H1 (cell line): ENCODE measurements at regions not wholly inside any gene's neighbourhood (a gene's known extent, or its start where the extent isn't known, plus 50 kb on each side); places are given as distances from the start of the nearest gene placed in this dataset.

Experiments used
- CTCF ChIA-PET: fragments of 300-600 bp; sonication (Branson Sonifier 250); formaldehyde crosslinking; loops from one replicate; lab custom pipeline; 2021; ENCODE audit not compliant: partially characterized antibody; lab: Charles Lee
- POLR2A ChIA-PET: fragments of 300-600 bp; sonication (Branson Sonifier 250); formaldehyde crosslinking; loops from one replicate; lab custom pipeline; 2021; ENCODE audit warnings: inconsistent platforms; ENCODE audit not compliant: partially characterized antibody; lab: Charles Lee
- DNase-seq, 2 experiments: peaks; one replicate each; pipeline versions ENCODE4 v3.0.0 to v3.0.0-alpha.2; 2010 to 2022; ENCODE audit warnings: low spot score in 2 of 2, low read depth in 1 of 2, mixed read lengths in 1 of 2
- FAIRE-seq: peaks from 2 replicates; lab custom pipeline; 2011; peaks lifted over from hg19 to GRCh38; lab: Jason Lieb, UNC
- H2AFZ ChIP-seq: 2 replicates; pipeline ENCODE4 v1.8.1; 2012; ENCODE audit warnings: low read length, inconsistent platforms
- H2AK5ac ChIP-seq: 2 replicates; pipeline ENCODE4 v1.6.1; 2013; ENCODE audit warnings: low read depth, low read length
- H2BK120ac ChIP-seq: replicated peaks from 2 replicates; pipeline ENCODE3; 2013; ENCODE audit warnings: low read depth, low read length, inconsistent platforms
- H2BK12ac ChIP-seq: 2 replicates; pipeline ENCODE4 v1.6.1; 2013; ENCODE audit warnings: low read depth, low read length
- H2BK15ac ChIP-seq: 2 replicates; pipeline ENCODE4 v1.6.1; 2013; ENCODE audit warnings: low read length
- H2BK20ac ChIP-seq: 2 replicates; pipeline ENCODE4 v1.6.1; 2013; ENCODE audit warnings: low read length
- H2BK5ac ChIP-seq: 2 replicates; pipeline ENCODE4 v1.6.1; 2013; ENCODE audit warnings: low read depth, low read length
- H3K14ac ChIP-seq: 2 replicates; pipeline ENCODE4 v1.6.1; 2013; ENCODE audit warnings: inconsistent platforms; ENCODE audit not compliant: insufficient read length
- H3K18ac ChIP-seq: 2 replicates; pipeline ENCODE4 v1.6.1; 2013; ENCODE audit warnings: low read length; ENCODE audit errors: extremely low read depth
- H3K23ac ChIP-seq: 2 replicates; pipeline ENCODE4 v1.6.1; 2013; ENCODE audit warnings: inconsistent platforms; ENCODE audit not compliant: insufficient read length
- H3K23me2 ChIP-seq: 2 replicates; pipeline ENCODE4 v1.6.1; 2013; ENCODE audit warnings: low read depth, low read length
- H3K27ac ChIP-seq: 2 replicates; pipeline ENCODE4 v1.6.1; 2011; ENCODE audit warnings: low read depth, low read length, inconsistent platforms
- H3K27me3 ChIP-seq, 4 experiments: replicated peaks in 1 of 4; 1 replicate in 1 of 4; 2 replicates in 3 of 4; pipeline versions ENCODE4 v1.6.1 to v1.8.1; 2011 to 2013; ENCODE audit warnings: low read length in 3 of 4, mild to moderate bottlenecking in 3 of 4, inconsistent platforms in 2 of 4, mixed read lengths in 2 of 4, moderate library complexity in 1 of 4; ENCODE audit not compliant: control insufficient read depth in 3 of 4, insufficient read depth in 3 of 4; ENCODE audit errors: extremely low read depth in 1 of 4
- H3K36me3 ChIP-seq, 4 experiments: 2 replicates each; pipeline versions ENCODE4 v1.6.1 to v1.8.1; 2011 to 2013; ENCODE audit warnings: mild to moderate bottlenecking in 4 of 4, low read length in 3 of 4, moderate library complexity in 2 of 4, control low read depth in 1 of 4, inconsistent platforms in 1 of 4; ENCODE audit not compliant: insufficient read depth in 4 of 4, control insufficient read depth in 2 of 4
- H3K4ac ChIP-seq: replicated peaks from 2 replicates; pipeline ENCODE3; 2013; ENCODE audit warnings: low read length, low read depth, mixed read lengths, inconsistent platforms; ENCODE audit not compliant: insufficient read length
- H3K4me1 ChIP-seq, 4 experiments: replicated peaks in 1 of 4; 1 replicate in 1 of 4; 2 replicates in 3 of 4; pipeline versions ENCODE4 v1.6.1 to v1.8.1; 2011 to 2013; ENCODE audit warnings: low read length in 3 of 4, inconsistent platforms in 2 of 4, mixed read lengths in 1 of 4; ENCODE audit not compliant: insufficient read depth in 4 of 4, control insufficient read depth in 3 of 4
- H3K4me2 ChIP-seq, 2 experiments: 2 replicates each; pipeline versions ENCODE4 v1.6.1 to v1.8.1; 2011 to 2013; ENCODE audit warnings: low read depth in 2 of 2, low read length in 2 of 2, control low read depth in 1 of 2, inconsistent platforms in 1 of 2, mild to moderate bottlenecking in 1 of 2; ENCODE audit not compliant: insufficient read depth in 1 of 2
- H3K4me3 ChIP-seq, 4 experiments: fragments of 200-600, 300-600 bp in 1 of 4; sonication (generic), shearing (Covaris generic), sonication (Bioruptor Twin) in 1 of 4; 2 replicates each; pipeline versions ENCODE4 v1.5.1 to v1.8.1; 2011 to 2016; ENCODE audit warnings: low read length in 4 of 4, low read depth in 3 of 4, control low read depth in 2 of 4, inconsistent platforms in 2 of 4, mild to moderate bottlenecking in 2 of 4, mixed read lengths in 1 of 4, moderate library complexity in 1 of 4; ENCODE audit not compliant: insufficient read depth in 2 of 4; ENCODE audit errors: extremely low read depth in 1 of 4
- H3K56ac ChIP-seq: replicated peaks from 2 replicates; pipeline ENCODE3; 2013; ENCODE audit warnings: low read depth, mild to moderate bottlenecking, mixed read lengths, low read length, inconsistent platforms; ENCODE audit not compliant: insufficient read length
- H3K79me1 ChIP-seq: 2 replicates; pipeline ENCODE4 v1.6.1; 2013; ENCODE audit warnings: low read depth, low read length, control low read depth
- H3K79me2 ChIP-seq, 2 experiments: 2 replicates each; pipeline versions ENCODE4 v1.6.1 to v1.8.1; 2012 to 2013; ENCODE audit warnings: low read length in 2 of 2, mild to moderate bottlenecking in 2 of 2, inconsistent platforms in 1 of 2; ENCODE audit not compliant: insufficient read depth in 2 of 2, control insufficient read depth in 1 of 2
- H3K9ac ChIP-seq, 4 experiments: replicated peaks in 1 of 4; 1 replicate in 1 of 4; 2 replicates in 3 of 4; pipeline versions ENCODE4 v1.6.1 to v1.8.1; 2011 to 2013; ENCODE audit warnings: low read depth in 3 of 4, low read length in 3 of 4, control low read depth in 2 of 4, mild to moderate bottlenecking in 2 of 4, moderate library complexity in 2 of 4, inconsistent platforms in 1 of 4; ENCODE audit errors: extremely low read depth in 1 of 4
- H3K9me3 ChIP-seq, 2 experiments: 2 replicates each; pipeline versions ENCODE4 v1.6.1 to v1.8.1; 2012 to 2013; ENCODE audit warnings: mild to moderate bottlenecking in 2 of 2, moderate library complexity in 2 of 2, control low read depth in 1 of 2, inconsistent platforms in 1 of 2, low read depth in 1 of 2, low read length in 1 of 2, mixed read lengths in 1 of 2; ENCODE audit not compliant: insufficient read depth in 2 of 2
- H4K20me1 ChIP-seq, 2 experiments: replicated peaks in 1 of 2; 2 replicates each; pipeline versions ENCODE3 to v1.8.1; 2011 to 2013; ENCODE audit warnings: inconsistent platforms in 2 of 2, low read length in 2 of 2, mild to moderate bottlenecking in 1 of 2; ENCODE audit not compliant: insufficient read depth in 2 of 2, control insufficient read depth in 1 of 2
- H4K5ac ChIP-seq: 2 replicates; pipeline ENCODE4 v1.6.1; 2013; ENCODE audit warnings: low read length, low read depth, mixed read lengths, inconsistent platforms; ENCODE audit not compliant: insufficient read length
- H4K8ac ChIP-seq: 2 replicates; pipeline ENCODE4 v1.8.0; 2013; ENCODE audit warnings: mild to moderate bottlenecking, moderate library complexity, low read length, inconsistent platforms; ENCODE audit not compliant: insufficient read depth; ENCODE audit errors: extremely low read depth
- H4K91ac ChIP-seq: replicated peaks from 2 replicates; pipeline ENCODE3; 2013; ENCODE audit warnings: low read length, mixed read lengths, inconsistent platforms; ENCODE audit not compliant: insufficient read length
- BACH1 ChIP-seq: IDR thresholded peaks from 2 replicates; pipeline ENCODE4 v1.6.1; 2012; ENCODE audit warnings: low read length, improper control_type of control experiment
- CHD1 ChIP-seq: IDR thresholded peaks from 2 replicates; pipeline ENCODE4 v1.6.1; 2012; ENCODE audit warnings: low read depth, low read length, improper control_type of control experiment
- CTBP2 ChIP-seq: IDR thresholded peaks from 2 replicates; pipeline ENCODE4 v1.7.0; 2011; ENCODE audit warnings: borderline replicate concordance, mild to moderate bottlenecking, moderate library complexity, mixed read lengths, low read length; ENCODE audit not compliant: insufficient read depth, insufficient read length
- EP300 ChIP-seq, 2 experiments: IDR thresholded peaks; 1 replicate in 1 of 2; 2 replicates in 1 of 2; pipeline ENCODE4 v1.6.1; 2011 to 2012; ENCODE audit warnings: low read depth in 2 of 2, low read length in 2 of 2, mild to moderate bottlenecking in 2 of 2, borderline replicate concordance in 1 of 2, inconsistent platforms in 1 of 2, moderate library complexity in 1 of 2
- FOSL1 ChIP-seq: IDR thresholded peaks from 2 replicates; pipeline ENCODE4 v1.6.1; 2011; ENCODE audit warnings: mild to moderate bottlenecking, low read depth, low read length, moderate library complexity; ENCODE audit not compliant: insufficient read depth
- KDM4A ChIP-seq: IDR thresholded peaks from one replicate; pipeline ENCODE4 v1.7.1; 2012; ENCODE audit warnings: low read depth, mild to moderate bottlenecking, moderate library complexity, low read length, inconsistent platforms; ENCODE audit not compliant: severe bottlenecking
- NANOG ChIP-seq: IDR thresholded peaks from 2 replicates; pipeline ENCODE4 v1.6.1; 2011; ENCODE audit warnings: low read length, low read depth, mild to moderate bottlenecking, inconsistent platforms; ENCODE audit not compliant: insufficient read depth, poor library complexity, severe bottlenecking
- POLR2A ChIP-seq, 2 experiments: IDR thresholded peaks; 1 replicate in 1 of 2; 2 replicates in 1 of 2; pipeline ENCODE4 v1.6.1; 2011; ENCODE audit warnings: low read depth in 2 of 2, low read length in 2 of 2, mild to moderate bottlenecking in 2 of 2; ENCODE audit errors: control extremely low read depth in 1 of 2
- RAD21 ChIP-seq, 2 experiments: IDR thresholded peaks in 1 of 2; conservative IDR thresholded peaks in 1 of 2; 2 replicates each; pipeline ENCODE4 v1.6.1; 2011; ENCODE audit warnings: low read depth in 2 of 2, low read length in 2 of 2, improper control_type of control experiment in 1 of 2, inconsistent platforms in 1 of 2, mild to moderate bottlenecking in 1 of 2, moderate library complexity in 1 of 2
- RFX5 ChIP-seq: IDR thresholded peaks from 2 replicates; pipeline ENCODE4 v1.6.1; 2011; ENCODE audit warnings: low read depth, low read length, improper control_type of control experiment, borderline replicate concordance
- SIRT6 ChIP-seq: IDR thresholded peaks from one replicate; pipeline ENCODE4 v1.7.1; 2012; ENCODE audit warnings: low read length, inconsistent platforms
- SUZ12 ChIP-seq: fragments of 200-600 bp; sonication (generic); IDR thresholded peaks from 2 replicates; pipeline ENCODE4 v1.6.1; 2012; ENCODE audit warnings: mild to moderate bottlenecking, inconsistent platforms, low read length, moderate library complexity, mixed read lengths
- TBP ChIP-seq: IDR thresholded peaks from 2 replicates; pipeline ENCODE4 v1.6.1; 2011; ENCODE audit warnings: low read depth, low read length, improper control_type of control experiment
- WGBS, 2 experiments: shearing (Covaris generic) in 1 of 2; methylation state at CpG; one replicate each; pipeline versions ENCODE4 v1.1.6 to v1.1.7; 2013 to 2015; ENCODE audit warnings: low lambda C conversion rate in 2 of 2, mixed read lengths in 2 of 2, inconsistent platforms in 1 of 2, low coverage in 1 of 2, missing lambda C conversion rate in 1 of 2; ENCODE audit not compliant: insufficient replicate concordance in 2 of 2, insufficient coverage in 1 of 2, insufficient read length in 1 of 2; ENCODE audit errors: extremely low coverage in 1 of 2, missing lambda C conversion rate in 1 of 2; 5-methylcytosine and 5-hydroxymethylcytosine counted together

- H3K36me3 ChIP-seq = no peaks in the 10 kb centered on the region
- no peak overlapping the region for H4K91ac ChIP-seq
- H4K5ac ChIP-seq = no peak overlapping the region
- no peaks in the 10 kb centered on the region for H4K20me1 ChIP-seq
- H2BK120ac ChIP-seq = no peak overlapping the region
- no peak overlapping the region for H3K4ac ChIP-seq
- no peaks in the 10 kb centered on the region for H3K27me3 ChIP-seq
- H3K4me2 ChIP-seq = no peak overlapping the region
- CTCF ChIA-PET = interaction anchor here (0.6 kb wide), 1 partner anchor 431 kb away, joined by 3 read pairs; no protein-coding TSS in a partner anchor
- H3K79me2 ChIP-seq = no peaks in the 10 kb centered on the region
- 92% methylated on average over 6 of the region's 6 CpGs; no CpG with 5 or more reads in 1 of the 2 experiments for WGBS, 2 experiments
- no peak overlapping the region for H3K56ac ChIP-seq
- no peak overlapping the region for H2AFZ ChIP-seq
- H3K79me1 ChIP-seq = no peaks in the 10 kb centered on the region
- no peak overlapping the region for H2AK5ac ChIP-seq
- no peak overlapping the region for H2BK12ac ChIP-seq
- POLR2A ChIA-PET = no interaction called here
- no peak overlapping the region for H2BK20ac ChIP-seq
- DNase-seq (no peak), FAIRE-seq (no peak)
- H3K23ac ChIP-seq = no peak overlapping the region
- no peak overlapping the region for H3K18ac ChIP-seq
- H3K9ac ChIP-seq = no peak overlapping the region
- no peak overlapping the region for H2BK5ac ChIP-seq
- no peaks in the 10 kb centered on the region for H3K9me3 ChIP-seq
- no peaks in the 10 kb centered on the region for H3K4me1 ChIP-seq
- no peak overlapping the region for H3K27ac ChIP-seq
- H4K8ac ChIP-seq = no peak overlapping the region
- H3K23me2 ChIP-seq = no peaks in the 10 kb centered on the region
- H3K4me3 ChIP-seq = no peak overlapping the region
- TF ChIP-seq FOSL1 (no peak), SIRT6 (no peak), CHD1 (no peak), BACH1 (no peak), RFX5 (no peak), EP300 (IDR thresholded peaks at IDR 0.05; ENCODE audit: borderline replicate concordance in 1 of 2, low read depth in 2 of 2, low read length in 2 of 2) (no peak), POLR2A (IDR thresholded peaks at IDR 0.05; ENCODE audit: control extremely low read depth in 1 of 2, low read depth in 2 of 2, low read length in 2 of 2) (no peak), RAD21 (IDR thresholded peaks at IDR 0.05 in 1 of 2, conservative IDR thresholded peaks at IDR 0.05 in 1 of 2; ENCODE audit: low read depth in 2 of 2, low read length in 2 of 2) (no peak), SUZ12 (no peak), KDM4A (no peak), NANOG (no peak), CTBP2 (no peak), TBP (no peak)
- TF ChIP-seq, all 59 proteins: peak for 0
- no peak overlapping the region for H3K14ac ChIP-seq
- no peak overlapping the region for H2BK15ac ChIP-seq
Observed at GRCh38 chr13:109576331-109576813, 210.0 kb downstream of the IRS2 start.
